ENCODE measurements at regions not wholly inside any gene's neighbourhood (a gene's known extent, or its start where the extent isn't known, plus 50 kb on each side); places are given as distances from the start of the nearest gene placed in this dataset.

- H3K4me3 ChIP-seq (ENCODE audit: low read depth, low read length): no peak overlapping the region
- no peak for DNase-seq (ENCODE audit: low read depth)
- TF ChIP-seq CTCF (IDR thresholded peaks at IDR 0.05; ENCODE audit: insufficient read depth, low read depth, low read length): no peak
These were observed 161.6 kb upstream of the CD180 start for GRCh38 chr5:67358186-67358585.

GRCh38 chr5:67355120-67355713, 158.6 kb upstream of the CD180 start:
- H3K4me3 ChIP-seq (ENCODE audit: low read depth, low read length): no peak overlapping the region
- no peak for DNase-seq (ENCODE audit: low read depth)
- no peak for TF ChIP-seq CTCF (IDR thresholded peaks at IDR 0.05; ENCODE audit: insufficient read depth, low read depth, low read length)

GRCh38 chr5:67353500-67354450, 157.2 kb upstream of the CD180 start:
- DNase-seq (ENCODE audit: low read depth): peak; percentile 81
- TF ChIP-seq CTCF (IDR thresholded peaks at IDR 0.05; ENCODE audit: insufficient read depth, low read depth, low read length): no peak
- no peak overlapping the region for H3K4me3 ChIP-seq (ENCODE audit: low read depth, low read length)

GRCh38 chr5:67350618-67351201, 154.1 kb upstream of the CD180 start:
- H3K4me3 ChIP-seq (ENCODE audit: low read depth, low read length): no peak overlapping the region
- DNase-seq (ENCODE audit: low read depth): no peak
- no peak for TF ChIP-seq CTCF (IDR thresholded peaks at IDR 0.05; ENCODE audit: insufficient read depth, low read depth, low read length)

- H3K4me3 ChIP-seq (ENCODE audit: low read depth, low read length): no peak overlapping the region
- no peak for DNase-seq (ENCODE audit: low read depth)
- no peak for TF ChIP-seq CTCF (IDR thresholded peaks at IDR 0.05; ENCODE audit: insufficient read depth, low read depth, low read length)
These were observed 153.6 kb upstream of the CD180 start for GRCh38 chr5:67350185-67350584.

GRCh38 chr5:67347821-67348220, 151.2 kb upstream of the CD180 start:
- TF ChIP-seq CTCF (IDR thresholded peaks at IDR 0.05; ENCODE audit: insufficient read depth, low read depth, low read length): no peak
- no peak for DNase-seq (ENCODE audit: low read depth)
- no peak overlapping the region for H3K4me3 ChIP-seq (ENCODE audit: low read depth, low read length)
